Mesendoderm (in vitro differentiated cells): ENCODE measurements at regions not wholly inside any gene's neighbourhood (a gene's known extent, or its start where the extent isn't known, plus 50 kb on each side); places are given as distances from the start of the nearest gene placed in this dataset.

Experiments
- DNase-seq: peaks from one replicate; pipeline ENCODE4 v3.0.0; 2013
- H2AK5ac ChIP-seq: 2 replicates; pipeline ENCODE4 v1.6.1; 2013; ENCODE audit warnings: low read length, inconsistent platforms
- H2BK120ac ChIP-seq: 2 replicates; pipeline ENCODE4 v1.6.1; 2013; ENCODE audit warnings: low read depth, mild to moderate bottlenecking, low read length, moderate library complexity, mixed read lengths
- H2BK15ac ChIP-seq: replicated peaks from 2 replicates; pipeline ENCODE4 v1.6.1; 2013; ENCODE audit warnings: low read depth, mild to moderate bottlenecking, moderate library complexity
- H2BK5ac ChIP-seq: 2 replicates; pipeline ENCODE4 v1.6.1; 2013; ENCODE audit warnings: low read length, inconsistent platforms
- H3K18ac ChIP-seq: 2 replicates; pipeline ENCODE4 v1.6.1; 2013; ENCODE audit warnings: mild to moderate bottlenecking, low read length, mixed read lengths
- H3K23ac ChIP-seq: one replicate; pipeline ENCODE4 v1.6.1; 2013; ENCODE audit warnings: low read length
- H3K27ac ChIP-seq: 2 replicates; pipeline ENCODE4 v1.5.1; 2013; ENCODE audit warnings: low read depth, mild to moderate bottlenecking, inconsistent platforms, low read length, moderate library complexity
- H3K27me3 ChIP-seq: 2 replicates; pipeline ENCODE4 v1.6.1; 2013; ENCODE audit warnings: low read length, control low read depth, mild to moderate bottlenecking, inconsistent platforms; ENCODE audit not compliant: insufficient read depth, poor library complexity
- H3K36me3 ChIP-seq: 2 replicates; pipeline ENCODE4 v1.6.1; 2013; ENCODE audit warnings: low read length, inconsistent platforms; ENCODE audit not compliant: control insufficient read depth, insufficient read depth
- H3K4ac ChIP-seq: one replicate; pipeline ENCODE4 v1.6.1; 2013; ENCODE audit warnings: low read depth, mild to moderate bottlenecking, low read length, moderate library complexity
- H3K4me1 ChIP-seq: 2 replicates; pipeline ENCODE4 v1.6.1; 2013; ENCODE audit warnings: low read depth, low read length, inconsistent platforms; ENCODE audit not compliant: control insufficient read depth
- H3K4me2 ChIP-seq: 2 replicates; pipeline ENCODE4 v1.6.1; 2013; ENCODE audit warnings: low read length
- H3K4me3 ChIP-seq: 2 replicates; pipeline ENCODE4 v1.5.1; 2013; ENCODE audit warnings: mild to moderate bottlenecking, low read length
- H3K56ac ChIP-seq: one replicate; pipeline ENCODE4 v1.6.1; 2013; ENCODE audit warnings: low read length
- H3K79me1 ChIP-seq: 2 replicates; pipeline ENCODE4 v1.6.1; 2013; ENCODE audit warnings: low read length, inconsistent platforms
- H3K79me2 ChIP-seq: 2 replicates; pipeline ENCODE4 v1.6.1; 2013; ENCODE audit warnings: mild to moderate bottlenecking, low read length; ENCODE audit not compliant: control insufficient read depth, insufficient read depth
- H3K9ac ChIP-seq: 2 replicates; pipeline ENCODE4 v1.6.1; 2013; ENCODE audit warnings: low read length, inconsistent platforms
- H4K5ac ChIP-seq: one replicate; pipeline ENCODE4 v1.6.1; 2013; ENCODE audit warnings: low read length
- H4K8ac ChIP-seq: one replicate; pipeline ENCODE4 v1.6.1; 2013; ENCODE audit warnings: low read depth, mild to moderate bottlenecking, control low read depth, low read length, moderate library complexity
- WGBS: extraction: QIAGEN DNeasy Blood & Tissue Kit; methylation state at CpG from one replicate; pipeline ENCODE4 v1.1.7; 2013; ENCODE audit warnings: low lambda C conversion rate, missing lambda C conversion rate; ENCODE audit not compliant: insufficient coverage; ENCODE audit errors: extremely low coverage; 5-methylcytosine and 5-hydroxymethylcytosine counted together

- H3K4me1 ChIP-seq = peaks cover 2% of the 10 kb centered on the region
- H3K79me2 ChIP-seq = no peaks in the 10 kb centered on the region
- peak overlapping the region; percentile 49 for H2BK120ac ChIP-seq
- DNase-seq = peak; percentile 11
- peak overlapping the region; percentile 59 for H3K4ac ChIP-seq
- no peak overlapping the region for H3K23ac ChIP-seq
- no CpG with 5 or more reads among the region's 10 CpGs for WGBS
- no peaks in the 10 kb centered on the region for H3K36me3 ChIP-seq
- H3K79me1 ChIP-seq = no peaks in the 10 kb centered on the region
- H3K4me3 ChIP-seq = no peak overlapping the region
- H3K27me3 ChIP-seq = no peaks in the 10 kb centered on the region
- H4K8ac ChIP-seq = no peak overlapping the region
- peak overlapping the region; percentile 96 for H2BK15ac ChIP-seq
- no peak overlapping the region for H3K56ac ChIP-seq
- H3K4me2 ChIP-seq = no peak overlapping the region
- no peak overlapping the region for H3K9ac ChIP-seq
- peak overlapping the region; percentile 75 for H3K18ac ChIP-seq
- H2BK5ac ChIP-seq = no peak overlapping the region
- H4K5ac ChIP-seq = no peak overlapping the region
- H3K27ac ChIP-seq = peak overlapping the region; percentile 58
- no peak overlapping the region for H2AK5ac ChIP-seq
Observed at GRCh38 chr2:226477221-226478108, 322.2 kb downstream of the IRS1 start.

GRCh38 chr2:226475650-226476049 is 324.0 kb downstream of the IRS1 start:
- no peak overlapping the region for H3K27ac ChIP-seq

GRCh38 chr2:226474131-226474530 is 325.5 kb downstream of the IRS1 start:
- no peaks in the 10 kb centered on the region for H3K79me2 ChIP-seq
- no peak overlapping the region for H2BK15ac ChIP-seq
- no peak overlapping the region for H3K18ac ChIP-seq
- H3K4me2 ChIP-seq = no peak overlapping the region
- peak; percentile 37 for DNase-seq
- peaks cover 2% of the 10 kb centered on the region for H3K4me1 ChIP-seq
- H3K9ac ChIP-seq = no peak overlapping the region
- no peak overlapping the region for H4K5ac ChIP-seq
- no peaks in the 10 kb centered on the region for H3K36me3 ChIP-seq
- no peak overlapping the region for H3K4ac ChIP-seq
- H2AK5ac ChIP-seq = no peak overlapping the region
- no peaks in the 10 kb centered on the region for H3K27me3 ChIP-seq
- H2BK120ac ChIP-seq = no peak overlapping the region
- no peak overlapping the region for H3K27ac ChIP-seq
- no peak overlapping the region for H3K4me3 ChIP-seq
- no peak overlapping the region for H4K8ac ChIP-seq
- H3K56ac ChIP-seq = no peak overlapping the region
- H3K79me1 ChIP-seq = no peaks in the 10 kb centered on the region
- peak overlapping the region; percentile 24 for H3K23ac ChIP-seq
- H2BK5ac ChIP-seq = no peak overlapping the region

More at GRCh38 chr2:226475650-226476049, 324.0 kb downstream of the IRS1 start:
- Histone ChIP-seq H3K79me2 (no peaks in the 10 kb centered on the region), H2AK5ac (no peak overlapping the region), H3K18ac (no peak overlapping the region), H2BK15ac (no peak overlapping the region), H3K9ac (no peak overlapping the region), H3K4ac (no peak overlapping the region), H3K36me3 (no peaks in the 10 kb centered on the region), H3K23ac (no peak overlapping the region), H4K8ac (no peak overlapping the region), H2BK5ac (no peak overlapping the region), H4K5ac (no peak overlapping the region), H3K56ac (no peak overlapping the region), H3K27me3 (no peaks in the 10 kb centered on the region), H2BK120ac (no peak overlapping the region), H3K4me1 (peaks cover 2% of the 10 kb centered on the region), H3K79me1 (no peaks in the 10 kb centered on the region), H3K4me3 (no peak overlapping the region), H3K4me2 (no peak overlapping the region)
- peak; percentile 74 for DNase-seq
- WGBS = no CpG with 5 or more reads among the region's 2 CpGs

GRCh38 chr2:226471987-226472470 is 327.6 kb downstream of the IRS1 start:
- H3K4me3 ChIP-seq = no peak overlapping the region
- DNase-seq = no peak
- H2AK5ac ChIP-seq = no peak overlapping the region
- no peaks in the 10 kb centered on the region for H3K79me1 ChIP-seq
- H3K9ac ChIP-seq = no peak overlapping the region
- peak overlapping the region; percentile 5 for H2BK15ac ChIP-seq
- no peak overlapping the region for H2BK5ac ChIP-seq
- H3K27ac ChIP-seq = no peak overlapping the region
- no peaks in the 10 kb centered on the region for H3K36me3 ChIP-seq
- no CpG with 5 or more reads among the region's 2 CpGs for WGBS
- H3K56ac ChIP-seq = no peak overlapping the region
- no peak overlapping the region for H2BK120ac ChIP-seq
- H3K4ac ChIP-seq = no peak overlapping the region
- H3K79me2 ChIP-seq = no peaks in the 10 kb centered on the region
- H3K18ac ChIP-seq = no peak overlapping the region
- no peak overlapping the region for H4K5ac ChIP-seq
- H3K4me1 ChIP-seq = no peaks in the 10 kb centered on the region
- H4K8ac ChIP-seq = no peak overlapping the region
- H3K27me3 ChIP-seq = no peaks in the 10 kb centered on the region
- no peak overlapping the region for H3K23ac ChIP-seq
- H3K4me2 ChIP-seq = no peak overlapping the region

- Histone ChIP-seq H3K27me3 (no peaks in the 10 kb centered on the region), H3K4ac (no peak overlapping the region), H3K36me3 (no peaks in the 10 kb centered on the region), H2BK15ac (no peak overlapping the region), H2BK120ac (no peak overlapping the region), H3K79me2 (no peaks in the 10 kb centered on the region), H3K23ac (no peak overlapping the region), H3K9ac (no peak overlapping the region), H3K4me2 (no peak overlapping the region), H2BK5ac (no peak overlapping the region), H3K56ac (no peak overlapping the region), H3K18ac (no peak overlapping the region), H3K4me3 (no peak overlapping the region), H3K27ac (no peak overlapping the region), H4K8ac (no peak overlapping the region), H3K79me1 (no peaks in the 10 kb centered on the region), H3K4me1 (no peaks in the 10 kb centered on the region), H2AK5ac (no peak overlapping the region), H4K5ac (no peak overlapping the region)
- no CpG with 5 or more reads among the region's 2 CpGs for WGBS
- DNase-seq = no peak
Observed at GRCh38 chr2:226467633-226468032, 332.0 kb downstream of the IRS1 start.
